Memory B cell (primary cell): ENCODE measurements at regions not wholly inside any gene's neighbourhood (a gene's known extent, or its start where the extent isn't known, plus 50 kb on each side); places are given as distances from the start of the nearest gene placed in this dataset.

Experiments
- ATAC-seq: fragments of 150-1000 bp; cut with Tn5 transposase; 2 replicates; pipeline ENCODE4 v1.10.0; 2021; ENCODE audit warnings: low read depth, mild to moderate bottlenecking, moderate library complexity
- DNase-seq, 2 donors: peaks; one replicate each; pipeline ENCODE4 v3.0.0; 2022; ENCODE audit warnings: low spot score in 2 of 2
- H3K27ac Mint-ChIP-seq: one replicate; pipeline ENCODE4 v1.8.0; 2022; ENCODE audit warnings: mild to moderate bottlenecking, moderate library complexity, mixed read lengths
- H3K27me3 Mint-ChIP-seq: one replicate; pipeline ENCODE4 v1.8.0; 2022; ENCODE audit warnings: mixed read lengths
- H3K36me3 Mint-ChIP-seq: one replicate; pipeline ENCODE4 v1.8.0; 2022; ENCODE audit warnings: mild to moderate bottlenecking, mixed read lengths
- H3K4me1 Mint-ChIP-seq: one replicate; pipeline ENCODE4 v1.8.0; 2022; ENCODE audit warnings: mixed read lengths
- H3K4me3 Mint-ChIP-seq: one replicate; pipeline ENCODE4 v1.8.0; 2022; ENCODE audit warnings: mild to moderate bottlenecking, moderate library complexity, mixed read lengths
- H3K9me3 Mint-ChIP-seq: one replicate; pipeline ENCODE4 v1.8.0; 2022; ENCODE audit warnings: mixed read lengths

- Mint-ChIP-seq H3K27ac (no peak overlapping the region), H3K36me3 (no peaks in the 10 kb centered on the region), H3K9me3 (no peaks in the 10 kb centered on the region), H3K4me1 (peaks cover 6% of the 10 kb centered on the region), H3K4me3 (no peak overlapping the region), H3K27me3 (peaks cover 5% of the 10 kb centered on the region)
- ATAC-seq (no peak), DNase-seq (peak in 1 of 2 donors; percentile 4)
Observed at GRCh38 chr4:3343358-3343757, 50.5 kb downstream of the RGS12 start.

GRCh38 chr4:3344104-3344503, 51.3 kb downstream of the RGS12 start:
- Mint-ChIP-seq H3K4me1 (peaks cover 6% of the 10 kb centered on the region), H3K27me3 (peaks cover 5% of the 10 kb centered on the region), H3K4me3 (no peak overlapping the region), H3K27ac (no peak overlapping the region), H3K9me3 (no peaks in the 10 kb centered on the region), H3K36me3 (no peaks in the 10 kb centered on the region)
- ATAC-seq (no peak), DNase-seq (peak in 1 of 2 donors; percentile 5)

GRCh38 chr4:3344596-3344995, 51.8 kb downstream of the RGS12 start:
- H3K27me3 Mint-ChIP-seq, result peaks cover 5% of the 10 kb centered on the region
- no peak overlapping the region for H3K27ac Mint-ChIP-seq
- no peak overlapping the region for H3K4me3 Mint-ChIP-seq
- H3K9me3 Mint-ChIP-seq, result no peaks in the 10 kb centered on the region
- peaks cover 6% of the 10 kb centered on the region for H3K4me1 Mint-ChIP-seq
- DNase-seq, result peak in 1 of 2 donors; percentile 7
- no peaks in the 10 kb centered on the region for H3K36me3 Mint-ChIP-seq
- no peak for ATAC-seq

- Mint-ChIP-seq H3K4me1 (peaks cover 6% of the 10 kb centered on the region), H3K9me3 (no peaks in the 10 kb centered on the region), H3K27ac (no peak overlapping the region), H3K4me3 (no peak overlapping the region), H3K36me3 (no peaks in the 10 kb centered on the region), H3K27me3 (peaks cover 2% of the 10 kb centered on the region)
- ATAC-seq, result no peak
- peak in 1 of 2 donors; percentile 5 for DNase-seq
Observed at GRCh38 chr4:3345384-3345783, 52.6 kb downstream of the RGS12 start.

GRCh38 chr4:3346146-3346545, 53.3 kb downstream of the RGS12 start:
- peak; percentile 44 to 70 for DNase-seq
- peaks cover 2% of the 10 kb centered on the region for H3K27me3 Mint-ChIP-seq
- H3K27ac Mint-ChIP-seq, result no peak overlapping the region
- no peaks in the 10 kb centered on the region for H3K9me3 Mint-ChIP-seq
- H3K4me3 Mint-ChIP-seq, result no peak overlapping the region
- no peaks in the 10 kb centered on the region for H3K36me3 Mint-ChIP-seq
- peak; percentile 97 for ATAC-seq
- peaks cover 6% of the 10 kb centered on the region for H3K4me1 Mint-ChIP-seq

GRCh38 chr4:3347871-3348270, 55.0 kb downstream of the RGS12 start:
- Mint-ChIP-seq H3K27me3 (peaks cover 2% of the 10 kb centered on the region), H3K9me3 (peaks cover 4% of the 10 kb centered on the region), H3K4me3 (no peak overlapping the region), H3K36me3 (peaks cover 2% of the 10 kb centered on the region), H3K4me1 (peaks cover 6% of the 10 kb centered on the region), H3K27ac (no peak overlapping the region)
- ATAC-seq (no peak), DNase-seq (no peak)

GRCh38 chr4:3348621-3349020, 55.8 kb downstream of the RGS12 start:
- Mint-ChIP-seq H3K4me1 (peaks cover 6% of the 10 kb centered on the region), H3K27me3 (peaks cover 2% of the 10 kb centered on the region), H3K27ac (no peak overlapping the region), H3K9me3 (peaks cover 4% of the 10 kb centered on the region), H3K4me3 (no peak overlapping the region), H3K36me3 (peaks cover 4% of the 10 kb centered on the region)
- DNase-seq (no peak), ATAC-seq (no peak)

GRCh38 chr4:3349116-3349515, 56.3 kb downstream of the RGS12 start:
- H3K4me1 Mint-ChIP-seq, result peaks cover 6% of the 10 kb centered on the region
- ATAC-seq (no peak), DNase-seq (no peak)
- peaks cover 2% of the 10 kb centered on the region for H3K27me3 Mint-ChIP-seq
- H3K36me3 Mint-ChIP-seq, result peaks cover 4% of the 10 kb centered on the region
- H3K9me3 Mint-ChIP-seq, result peaks cover 4% of the 10 kb centered on the region
- no peak overlapping the region for H3K4me3 Mint-ChIP-seq
- no peak overlapping the region for H3K27ac Mint-ChIP-seq

GRCh38 chr4:3351997-3352396, 59.2 kb downstream of the RGS12 start:
- peaks cover 4% of the 10 kb centered on the region for H3K36me3 Mint-ChIP-seq
- ATAC-seq (no peak), DNase-seq (no peak)

GRCh38 chr4:3352505-3352904, 59.7 kb downstream of the RGS12 start:
- H3K27me3 Mint-ChIP-seq, result no peaks in the 10 kb centered on the region
- peaks cover 4% of the 10 kb centered on the region for H3K9me3 Mint-ChIP-seq
- H3K27ac Mint-ChIP-seq, result no peak overlapping the region
- DNase-seq (no peak), ATAC-seq (no peak)
- H3K36me3 Mint-ChIP-seq, result peaks cover 4% of the 10 kb centered on the region
- H3K4me1 Mint-ChIP-seq, result peaks cover 10% of the 10 kb centered on the region
- H3K4me3 Mint-ChIP-seq, result no peak overlapping the region

More at GRCh38 chr4:3351997-3352396, 59.2 kb downstream of the RGS12 start:
- Mint-ChIP-seq H3K4me3 (no peak overlapping the region), H3K27ac (no peak overlapping the region), H3K27me3 (no peaks in the 10 kb centered on the region), H3K9me3 (peaks cover 4% of the 10 kb centered on the region), H3K4me1 (peaks cover 10% of the 10 kb centered on the region)

GRCh38 chr4:3352941-3353594, 60.2 kb downstream of the RGS12 start:
- Mint-ChIP-seq H3K9me3 (peaks cover 4% of the 10 kb centered on the region), H3K4me1 (peaks cover 10% of the 10 kb centered on the region), H3K27me3 (no peaks in the 10 kb centered on the region), H3K36me3 (peaks cover 4% of the 10 kb centered on the region), H3K27ac (no peak overlapping the region), H3K4me3 (no peak overlapping the region)
- no peak for ATAC-seq
- DNase-seq, result peak in 1 of 2 donors; percentile 6

- no peak for DNase-seq
- Mint-ChIP-seq H3K27ac (peak overlapping the region; percentile 91), H3K4me3 (no peak overlapping the region), H3K36me3 (peaks cover 4% of the 10 kb centered on the region), H3K9me3 (peaks cover 4% of the 10 kb centered on the region), H3K27me3 (no peaks in the 10 kb centered on the region), H3K4me1 (peaks cover 12% of the 10 kb centered on the region)
- ATAC-seq, result no peak
Observed at GRCh38 chr4:3353752-3354454, 61.1 kb downstream of the RGS12 start.

GRCh38 chr4:3354455-3354811, 61.6 kb downstream of the RGS12 start:
- Mint-ChIP-seq H3K27me3 (no peaks in the 10 kb centered on the region), H3K27ac (peak overlapping the region; percentile 91), H3K36me3 (peaks cover 4% of the 10 kb centered on the region), H3K4me3 (peak overlapping the region; percentile 41), H3K9me3 (peaks cover 5% of the 10 kb centered on the region), H3K4me1 (peaks cover 14% of the 10 kb centered on the region)
- DNase-seq (no peak), ATAC-seq (no peak)

GRCh38 chr4:3355266-3355748, 62.5 kb downstream of the RGS12 start:
- no peak for DNase-seq
- Mint-ChIP-seq H3K9me3 (peaks cover 5% of the 10 kb centered on the region), H3K27me3 (no peaks in the 10 kb centered on the region), H3K4me3 (peak overlapping the region; percentile 81), H3K36me3 (peaks cover 4% of the 10 kb centered on the region), H3K4me1 (peaks cover 15% of the 10 kb centered on the region), H3K27ac (peak overlapping the region; percentile 91)
- ATAC-seq, result peak; percentile 95
